ENCODE measurements at regions not wholly inside any gene's neighbourhood (a gene's known extent, or its start where the extent isn't known, plus 50 kb on each side); places are given as distances from the start of the nearest gene placed in this dataset.

GRCh38 chr3:146750196-146750595, 145.1 kb upstream of the PLSCR5 start:
- Histone ChIP-seq H3K9me2 (ENCODE audit: insufficient read depth, low read length) (no peaks in the 10 kb centered on the region), H3K79me2 (ENCODE audit: insufficient read depth, low read depth, low read length) (no peaks in the 10 kb centered on the region), H3K4me1 (ENCODE audit: insufficient read depth, low read length, poor library complexity, severe bottlenecking) (no peaks in the 10 kb centered on the region), H3K4me3 (ENCODE audit: low read depth, low read length, poor library complexity, severe bottlenecking) (no peak overlapping the region), H3K9me3 (ENCODE audit: low read length) (no peaks in the 10 kb centered on the region), H4K20me1 (ENCODE audit: insufficient read depth, low read length) (no peaks in the 10 kb centered on the region), H3K4me2 (ENCODE audit: low read length) (no peak overlapping the region), H2AFZ (ENCODE audit: low read length) (no peak overlapping the region), H3K27ac (ENCODE audit: low read depth, low read length, poor library complexity, severe bottlenecking) (no peak overlapping the region), H3K36me3 (ENCODE audit: insufficient read depth, low read length) (no peaks in the 10 kb centered on the region)
- BruUV-seq (replicated peaks) = no TSS peak
- no peak for DNase-seq (ENCODE audit: low spot score)
- TF ChIP-seq EZH2phosphoT487 (IDR thresholded peaks at IDR 0.05; ENCODE audit: borderline replicate concordance, low read depth, low read length) = no peak
- TF ChIP-seq, protein P1, sequence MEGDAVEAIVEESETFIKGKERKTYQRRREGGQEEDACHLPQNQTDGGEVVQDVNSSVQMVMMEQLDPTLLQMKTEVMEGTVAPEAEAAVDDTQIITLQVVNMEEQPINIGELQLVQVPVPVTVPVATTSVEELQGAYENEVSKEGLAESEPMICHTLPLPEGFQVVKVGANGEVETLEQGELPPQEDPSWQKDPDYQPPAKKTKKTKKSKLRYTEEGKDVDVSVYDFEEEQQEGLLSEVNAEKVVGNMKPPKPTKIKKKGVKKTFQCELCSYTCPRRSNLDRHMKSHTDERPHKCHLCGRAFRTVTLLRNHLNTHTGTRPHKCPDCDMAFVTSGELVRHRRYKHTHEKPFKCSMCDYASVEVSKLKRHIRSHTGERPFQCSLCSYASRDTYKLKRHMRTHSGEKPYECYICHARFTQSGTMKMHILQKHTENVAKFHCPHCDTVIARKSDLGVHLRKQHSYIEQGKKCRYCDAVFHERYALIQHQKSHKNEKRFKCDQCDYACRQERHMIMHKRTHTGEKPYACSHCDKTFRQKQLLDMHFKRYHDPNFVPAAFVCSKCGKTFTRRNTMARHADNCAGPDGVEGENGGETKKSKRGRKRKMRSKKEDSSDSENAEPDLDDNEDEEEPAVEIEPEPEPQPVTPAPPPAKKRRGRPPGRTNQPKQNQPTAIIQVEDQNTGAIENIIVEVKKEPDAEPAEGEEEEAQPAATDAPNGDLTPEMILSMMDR (conservative IDR thresholded peaks at IDR 0.05; ENCODE audit: low read length) = no peak
- POLR2A ChIA-PET = interaction anchor here (0.5 kb wide), 1 partner anchor 1111 kb away, joined by 3 read pairs; no protein-coding TSS in a partner anchor
- intact Hi-C loops (cut with micrococcal nuclease; ENCODE audit: unreplicated experiment) = no loop called here
- CTCF ChIA-PET (ENCODE audit: unreplicated experiment) = no interaction called here

DNA sequence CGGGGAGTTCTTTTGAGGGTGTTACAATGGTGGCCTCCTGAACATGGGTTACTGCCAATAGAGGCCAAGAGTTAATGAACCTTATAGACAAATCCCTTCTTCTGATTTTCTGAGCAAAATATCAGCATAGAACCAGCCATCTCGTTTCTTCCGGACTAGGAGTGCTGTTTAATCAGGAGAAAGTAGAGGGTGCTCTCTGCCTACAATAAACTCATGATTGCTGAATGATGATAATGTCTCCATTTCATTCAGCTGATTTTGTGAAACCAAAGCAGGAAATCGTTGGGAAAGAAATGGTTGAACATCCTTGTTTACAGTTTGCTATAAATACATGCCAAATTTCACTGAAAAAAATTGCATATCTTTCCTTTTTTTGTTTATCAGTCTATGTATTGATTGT, 142.8 kb upstream of the PLSCR5 start:
- H3K9me2 ChIP-seq (ENCODE audit: insufficient read depth, low read length) = no peaks in the 10 kb centered on the region
- H3K36me3 ChIP-seq (ENCODE audit: insufficient read depth, low read length) = no peaks in the 10 kb centered on the region
- no peak overlapping the region for H2AFZ ChIP-seq (ENCODE audit: low read length)
- DNase-seq (ENCODE audit: low spot score) = no peak
- no peaks in the 10 kb centered on the region for H4K20me1 ChIP-seq (ENCODE audit: insufficient read depth, low read length)
- intact Hi-C loops (cut with micrococcal nuclease; ENCODE audit: unreplicated experiment) = no loop called here
- no peak overlapping the region for H3K27ac ChIP-seq (ENCODE audit: low read depth, low read length, poor library complexity, severe bottlenecking)
- TF ChIP-seq EZH2phosphoT487 (IDR thresholded peaks at IDR 0.05; ENCODE audit: borderline replicate concordance, low read depth, low read length) = no peak
- TF ChIP-seq, protein P1 (conservative IDR thresholded peaks at IDR 0.05; ENCODE audit: low read length) = no peak
- H3K9me3 ChIP-seq (ENCODE audit: low read length) = no peaks in the 10 kb centered on the region
- no peak overlapping the region for H3K4me2 ChIP-seq (ENCODE audit: low read length)
- BruUV-seq (replicated peaks) = no TSS peak
- no peaks in the 10 kb centered on the region for H3K79me2 ChIP-seq (ENCODE audit: insufficient read depth, low read depth, low read length)
- POLR2A ChIA-PET = no interaction called here
- H3K4me1 ChIP-seq (ENCODE audit: insufficient read depth, low read length, poor library complexity, severe bottlenecking) = no peaks in the 10 kb centered on the region
- CTCF ChIA-PET (ENCODE audit: unreplicated experiment) = no interaction called here
- no peak overlapping the region for H3K4me3 ChIP-seq (ENCODE audit: low read depth, low read length, poor library complexity, severe bottlenecking)

DNA sequence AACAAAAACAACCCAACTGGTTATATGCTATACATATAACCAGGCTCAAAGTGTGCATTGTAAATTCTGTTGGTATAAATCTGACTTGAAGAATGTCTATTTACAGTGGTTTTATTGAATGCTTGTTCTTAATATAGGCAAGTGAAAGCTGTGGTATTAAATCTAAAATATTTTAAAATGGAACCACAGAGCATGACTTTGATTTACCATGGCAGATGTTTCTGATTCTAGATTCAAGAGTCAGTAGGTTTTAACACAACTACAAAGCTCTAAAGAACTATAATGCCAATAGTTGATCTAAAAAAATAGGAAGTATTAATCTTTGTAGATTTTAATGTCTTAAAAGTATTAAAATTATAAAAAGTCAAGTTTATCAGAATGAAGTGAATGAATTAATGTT, 141.9 kb upstream of the PLSCR5 start:
- POLR2A ChIA-PET = interaction anchor here (0.7 kb wide), 1 partner anchor 56 kb away, joined by 3 read pairs; no protein-coding TSS in a partner anchor
- no peak overlapping the region for H3K27ac ChIP-seq (ENCODE audit: low read depth, low read length, poor library complexity, severe bottlenecking)
- no peak overlapping the region for H3K4me2 ChIP-seq (ENCODE audit: low read length)
- intact Hi-C loops (cut with micrococcal nuclease; ENCODE audit: unreplicated experiment) = no loop called here
- CTCF ChIA-PET (ENCODE audit: unreplicated experiment) = no interaction called here
- DNase-seq (ENCODE audit: low spot score) = no peak
- no peak for TF ChIP-seq EZH2phosphoT487 (IDR thresholded peaks at IDR 0.05; ENCODE audit: borderline replicate concordance, low read depth, low read length)
- TF ChIP-seq, protein P1 (conservative IDR thresholded peaks at IDR 0.05; ENCODE audit: low read length) = no peak
- H3K4me1 ChIP-seq (ENCODE audit: insufficient read depth, low read length, poor library complexity, severe bottlenecking) = no peaks in the 10 kb centered on the region
- H3K36me3 ChIP-seq (ENCODE audit: insufficient read depth, low read length) = no peaks in the 10 kb centered on the region
- no peak overlapping the region for H2AFZ ChIP-seq (ENCODE audit: low read length)
- H3K9me3 ChIP-seq (ENCODE audit: low read length) = no peaks in the 10 kb centered on the region
- H4K20me1 ChIP-seq (ENCODE audit: insufficient read depth, low read length) = no peaks in the 10 kb centered on the region
- no peaks in the 10 kb centered on the region for H3K79me2 ChIP-seq (ENCODE audit: insufficient read depth, low read depth, low read length)
- H3K4me3 ChIP-seq (ENCODE audit: low read depth, low read length, poor library complexity, severe bottlenecking) = no peak overlapping the region
- no peaks in the 10 kb centered on the region for H3K9me2 ChIP-seq (ENCODE audit: insufficient read depth, low read length)
- BruUV-seq (replicated peaks) = no TSS peak

Measured in OCI-LY7 (cell line).